AG09319 (cell line): ENCODE measurements at regions not wholly inside any gene's neighbourhood (a gene's known extent, or its start where the extent isn't known, plus 50 kb on each side); places are given as distances from the start of the nearest gene placed in this dataset.

Source experiments
- DNase-seq: peaks from one replicate; pipeline ENCODE4 v3.0.0-alpha.2; 2010; ENCODE audit warnings: low read depth; ENCODE audit errors: extremely low read depth
- TF ChIP-seq, protein P1 (sequence below): IDR thresholded peaks from 2 replicates; pipeline ENCODE4 v1.5.1; 2011; ENCODE audit warnings: low read depth, mild to moderate bottlenecking, inconsistent platforms, low read length, moderate library complexity

DNA sequence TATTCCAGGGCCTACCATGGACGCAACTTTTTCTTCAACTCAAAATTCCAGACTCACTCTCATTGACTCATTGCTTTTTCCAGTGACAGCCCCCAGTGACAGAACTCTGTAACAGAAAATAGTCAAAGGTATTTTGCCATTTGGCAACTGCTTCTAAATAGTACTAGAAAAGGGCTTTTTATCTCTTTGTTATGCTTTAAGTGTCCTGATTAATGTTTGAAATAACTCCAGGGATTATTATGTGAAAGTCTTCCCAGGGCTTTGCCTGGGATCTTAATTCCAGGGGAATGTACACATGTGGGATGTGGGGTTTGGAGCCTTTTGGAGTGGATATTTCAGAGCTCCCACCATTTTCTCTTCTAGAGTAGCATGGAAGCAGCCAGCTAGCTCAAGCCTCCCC lies 198.8 kb downstream of the KCNS3 start:
- TF ChIP-seq, protein P1, sequence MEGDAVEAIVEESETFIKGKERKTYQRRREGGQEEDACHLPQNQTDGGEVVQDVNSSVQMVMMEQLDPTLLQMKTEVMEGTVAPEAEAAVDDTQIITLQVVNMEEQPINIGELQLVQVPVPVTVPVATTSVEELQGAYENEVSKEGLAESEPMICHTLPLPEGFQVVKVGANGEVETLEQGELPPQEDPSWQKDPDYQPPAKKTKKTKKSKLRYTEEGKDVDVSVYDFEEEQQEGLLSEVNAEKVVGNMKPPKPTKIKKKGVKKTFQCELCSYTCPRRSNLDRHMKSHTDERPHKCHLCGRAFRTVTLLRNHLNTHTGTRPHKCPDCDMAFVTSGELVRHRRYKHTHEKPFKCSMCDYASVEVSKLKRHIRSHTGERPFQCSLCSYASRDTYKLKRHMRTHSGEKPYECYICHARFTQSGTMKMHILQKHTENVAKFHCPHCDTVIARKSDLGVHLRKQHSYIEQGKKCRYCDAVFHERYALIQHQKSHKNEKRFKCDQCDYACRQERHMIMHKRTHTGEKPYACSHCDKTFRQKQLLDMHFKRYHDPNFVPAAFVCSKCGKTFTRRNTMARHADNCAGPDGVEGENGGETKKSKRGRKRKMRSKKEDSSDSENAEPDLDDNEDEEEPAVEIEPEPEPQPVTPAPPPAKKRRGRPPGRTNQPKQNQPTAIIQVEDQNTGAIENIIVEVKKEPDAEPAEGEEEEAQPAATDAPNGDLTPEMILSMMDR, result no peak
- DNase-seq, result no peak

- no peak for DNase-seq
- TF ChIP-seq, protein P1, result no peak
Measured at GRCh38 chr2:18074476-18074875, 196.0 kb downstream of the KCNS3 start.

GRCh38 chr2:18073601-18074000 lies 195.1 kb downstream of the KCNS3 start:
- no peak for DNase-seq
- TF ChIP-seq, protein P1, result no peak

DNA sequence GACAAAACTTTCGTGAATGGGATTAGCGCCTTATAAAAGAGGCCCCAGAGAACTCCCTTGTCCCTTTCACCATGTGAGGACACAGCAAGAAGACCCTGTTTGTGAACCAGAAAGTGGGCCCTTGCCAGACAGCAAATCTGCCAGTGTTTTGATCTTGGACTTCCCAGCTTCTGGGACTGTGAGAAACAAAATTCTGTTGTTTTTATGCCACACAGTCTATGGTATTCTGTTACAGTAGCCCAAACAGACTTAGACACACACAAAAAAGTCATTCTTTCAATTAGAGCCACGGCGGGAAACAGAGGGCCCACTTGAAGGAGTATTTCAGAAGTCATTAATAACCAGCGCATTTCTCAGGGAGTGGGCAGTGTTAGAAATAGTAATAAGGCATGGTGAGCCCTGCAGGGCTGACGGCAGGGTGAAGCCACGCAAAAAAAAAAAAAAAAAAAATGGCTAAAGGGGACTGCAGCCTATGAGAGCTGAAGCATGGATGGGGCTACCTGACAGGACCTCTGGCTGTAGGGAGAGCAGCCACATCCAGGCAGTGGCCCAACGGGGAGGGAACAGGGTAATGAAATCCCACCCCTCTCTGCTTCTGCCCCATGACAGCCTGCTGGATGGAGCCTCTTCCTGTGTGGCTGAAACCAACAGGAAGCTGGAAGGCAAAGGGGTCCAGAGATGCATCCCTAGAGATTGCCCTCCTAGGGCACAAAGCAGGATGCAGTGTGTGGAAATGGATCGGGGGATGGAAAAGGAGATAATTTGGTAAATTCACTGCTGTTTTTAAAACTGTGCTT lies 189.3 kb downstream of the KCNS3 start:
- no peak for DNase-seq
- TF ChIP-seq, protein P1, result no peak

DNA sequence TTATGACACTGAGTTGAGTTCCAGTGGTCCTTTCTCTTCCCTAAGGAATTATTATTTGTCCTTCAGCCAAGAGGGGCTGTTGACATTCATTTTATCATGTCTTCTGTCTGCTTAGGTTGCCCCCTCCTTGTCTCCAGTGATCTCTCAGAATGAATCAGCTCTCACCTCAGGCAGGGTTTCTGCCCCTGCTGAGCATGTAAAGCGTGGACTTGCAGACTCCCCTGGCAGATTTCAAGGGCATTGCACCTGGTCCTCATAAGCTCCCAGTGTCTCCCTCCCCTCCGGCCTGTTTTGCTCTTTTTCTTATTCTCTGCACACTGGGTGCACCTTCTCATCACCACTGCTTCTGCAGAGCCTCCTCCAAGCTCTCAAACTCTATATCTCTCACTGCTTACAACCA lies 188.4 kb downstream of the KCNS3 start:
- TF ChIP-seq, protein P1, result no peak
- DNase-seq, result no peak

DNA sequence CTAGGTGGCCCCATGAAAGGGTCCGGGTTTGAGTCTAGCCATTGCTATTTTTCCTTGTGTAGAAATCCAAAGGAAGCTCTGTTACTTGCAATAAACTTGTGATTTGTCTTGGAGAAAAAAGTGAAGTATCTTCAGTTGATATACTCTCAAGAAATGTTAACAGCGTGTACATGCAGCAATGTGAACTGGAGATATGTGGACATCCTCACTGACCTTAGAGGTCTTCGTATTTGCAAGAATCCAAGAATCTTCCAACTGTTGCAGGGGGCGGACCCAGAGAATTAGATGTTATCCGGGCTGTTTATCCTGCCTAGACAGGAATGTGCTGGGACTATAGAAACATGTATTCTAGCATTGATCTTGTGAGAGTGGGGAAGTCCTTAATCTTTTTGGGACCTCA lies 187.6 kb downstream of the KCNS3 start:
- TF ChIP-seq, protein P1, result no peak
- DNase-seq, result no peak

DNA sequence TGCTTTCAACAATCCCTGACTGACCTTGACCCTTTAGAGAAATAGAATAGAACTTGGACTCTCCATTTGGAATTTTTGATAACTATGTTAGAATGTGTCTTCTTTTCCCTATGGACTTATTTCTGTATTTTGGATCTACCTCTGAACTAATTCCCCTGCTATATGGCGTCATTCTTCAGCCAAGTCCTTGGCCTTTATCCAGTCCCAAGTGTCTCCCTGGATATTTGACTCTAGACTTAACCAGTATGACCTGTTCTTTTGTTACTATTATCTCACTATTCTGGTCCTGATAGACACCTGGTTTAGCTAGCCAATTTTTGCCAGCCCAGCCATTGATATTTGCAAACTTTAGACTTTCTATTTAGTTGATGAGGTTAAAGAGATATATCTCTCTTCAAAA lies 186.8 kb downstream of the KCNS3 start:
- no peak for DNase-seq
- TF ChIP-seq, protein P1, result no peak
